ENCODE measurements at regions not wholly inside any gene's neighbourhood (a gene's known extent, or its start where the extent isn't known, plus 50 kb on each side); places are given as distances from the start of the nearest gene placed in this dataset.
"Not testable (repeated sequence)": the region's sequence is repeated elsewhere in the genome, so short reads cannot be mapped to it uniquely, and the experiment has no call there.

DNA sequence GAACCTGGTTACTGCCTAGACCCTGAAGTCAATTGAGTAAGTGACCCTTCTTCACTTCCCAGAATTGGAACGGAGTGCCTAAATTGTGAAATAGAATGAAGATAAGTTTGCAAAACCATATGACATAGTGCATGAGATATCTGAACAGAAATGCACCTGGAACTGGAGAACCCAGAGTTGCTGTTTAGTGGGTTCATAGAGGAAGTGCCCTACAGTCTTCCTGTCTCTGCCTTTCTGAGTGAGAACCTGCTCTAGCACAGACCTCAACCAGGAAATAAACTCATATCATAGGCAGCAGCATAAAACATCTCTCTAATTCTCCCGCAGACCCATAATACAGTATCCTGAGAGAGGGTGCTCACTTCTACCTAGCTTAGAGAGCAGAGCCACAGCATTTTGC lies 82.9 kb downstream of the EOMES start:
- no peak for DNase-seq (ENCODE audit: extremely low read depth, insufficient read length)
- Histone ChIP-seq H3K27me3 (replicated peaks; ENCODE audit: control insufficient read depth, insufficient read depth, low read length) (no peaks in the 10 kb centered on the region), H3K4me3 (replicated peaks; ENCODE audit: low read depth, low read length) (no peak overlapping the region), H3K36me3 (ENCODE audit: control insufficient read depth, insufficient read depth, low read length) (no peaks in the 10 kb centered on the region)
- TF ChIP-seq, protein P1, sequence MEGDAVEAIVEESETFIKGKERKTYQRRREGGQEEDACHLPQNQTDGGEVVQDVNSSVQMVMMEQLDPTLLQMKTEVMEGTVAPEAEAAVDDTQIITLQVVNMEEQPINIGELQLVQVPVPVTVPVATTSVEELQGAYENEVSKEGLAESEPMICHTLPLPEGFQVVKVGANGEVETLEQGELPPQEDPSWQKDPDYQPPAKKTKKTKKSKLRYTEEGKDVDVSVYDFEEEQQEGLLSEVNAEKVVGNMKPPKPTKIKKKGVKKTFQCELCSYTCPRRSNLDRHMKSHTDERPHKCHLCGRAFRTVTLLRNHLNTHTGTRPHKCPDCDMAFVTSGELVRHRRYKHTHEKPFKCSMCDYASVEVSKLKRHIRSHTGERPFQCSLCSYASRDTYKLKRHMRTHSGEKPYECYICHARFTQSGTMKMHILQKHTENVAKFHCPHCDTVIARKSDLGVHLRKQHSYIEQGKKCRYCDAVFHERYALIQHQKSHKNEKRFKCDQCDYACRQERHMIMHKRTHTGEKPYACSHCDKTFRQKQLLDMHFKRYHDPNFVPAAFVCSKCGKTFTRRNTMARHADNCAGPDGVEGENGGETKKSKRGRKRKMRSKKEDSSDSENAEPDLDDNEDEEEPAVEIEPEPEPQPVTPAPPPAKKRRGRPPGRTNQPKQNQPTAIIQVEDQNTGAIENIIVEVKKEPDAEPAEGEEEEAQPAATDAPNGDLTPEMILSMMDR (IDR thresholded peaks at IDR 0.05; ENCODE audit: insufficient read depth, low read length, poor library complexity, severe bottlenecking), result no peak

DNA sequence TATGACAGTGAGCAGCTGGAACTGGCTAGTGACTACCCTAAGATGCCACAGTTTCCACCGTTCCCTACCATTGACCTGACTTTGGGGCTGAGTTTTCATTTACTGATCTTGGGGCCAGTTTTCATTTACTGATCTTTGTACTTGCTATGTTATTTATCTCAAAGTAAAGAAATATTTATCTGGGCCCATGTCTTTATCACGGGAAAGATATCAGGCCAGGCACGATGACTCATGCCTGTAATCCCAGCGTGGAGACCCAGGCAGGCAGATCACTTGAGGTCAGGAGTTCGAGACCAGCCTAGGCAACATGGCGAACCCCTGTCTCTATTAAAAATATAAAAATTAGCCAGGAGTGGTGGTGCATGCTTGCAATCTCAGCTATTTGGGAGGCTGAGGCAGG lies 83.5 kb downstream of the EOMES start:
- Histone ChIP-seq H3K4me3 (replicated peaks; ENCODE audit: low read depth, low read length) (no peak overlapping the region), H3K36me3 (ENCODE audit: control insufficient read depth, insufficient read depth, low read length) (no peaks in the 10 kb centered on the region), H3K27me3 (replicated peaks; ENCODE audit: control insufficient read depth, insufficient read depth, low read length) (no peaks in the 10 kb centered on the region)
- TF ChIP-seq, protein P1 (IDR thresholded peaks at IDR 0.05; ENCODE audit: insufficient read depth, low read length, poor library complexity, severe bottlenecking), result no peak
- DNase-seq (ENCODE audit: extremely low read depth, insufficient read length), result no peak

DNA sequence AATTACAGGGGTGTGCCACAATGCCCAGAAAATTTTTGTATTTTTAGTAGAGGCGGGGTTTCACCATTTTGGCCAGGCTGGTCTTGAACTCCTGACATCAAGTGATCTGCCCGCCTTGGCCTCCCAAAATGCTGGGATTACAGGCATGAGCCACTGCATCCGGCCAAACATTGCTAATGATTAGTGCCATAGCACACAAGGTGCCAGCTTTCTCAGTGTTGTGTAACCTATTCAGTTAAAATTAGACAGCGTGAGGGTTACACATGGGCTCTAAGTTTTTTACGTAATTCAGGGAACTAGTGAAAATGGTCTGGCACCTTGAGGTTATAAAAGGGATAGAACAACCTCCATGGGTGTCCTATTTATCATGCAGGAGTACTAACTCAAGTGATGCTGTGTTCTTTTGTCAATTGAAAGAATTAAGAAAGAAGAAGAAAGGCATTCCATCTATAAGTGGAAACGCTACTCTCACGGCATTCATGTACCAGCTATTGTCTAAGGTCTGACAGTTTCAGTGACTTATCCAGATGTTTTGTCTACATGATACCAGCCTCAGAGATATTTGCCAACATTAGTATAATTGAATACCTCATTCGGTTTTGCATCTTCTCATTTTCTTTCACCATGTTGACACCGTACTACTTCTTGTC lies 84.7 kb downstream of the EOMES start:
- H3K4me3 ChIP-seq (replicated peaks; ENCODE audit: low read depth, low read length), result no peak overlapping the region
- DNase-seq (ENCODE audit: extremely low read depth, insufficient read length), result no peak

DNA sequence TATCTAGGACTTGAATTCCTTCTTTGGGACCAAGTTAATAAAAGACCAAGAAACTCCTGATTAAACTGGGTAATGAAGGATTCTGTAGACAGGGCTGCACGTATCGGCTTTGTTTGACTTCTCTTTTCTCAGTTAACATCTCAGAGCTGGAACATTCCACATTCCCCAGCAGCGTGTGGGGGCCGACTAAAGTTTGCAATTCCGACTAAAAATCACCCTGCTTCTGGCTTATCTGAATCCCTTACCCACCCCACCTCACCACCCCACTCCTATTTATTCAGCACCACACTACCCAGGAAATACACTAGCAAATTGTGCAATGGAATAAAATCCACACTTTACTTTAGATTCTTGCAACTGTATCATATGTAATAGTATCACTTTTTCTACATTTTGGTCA lies 87.1 kb downstream of the EOMES start:
- H3K4me3 ChIP-seq (replicated peaks; ENCODE audit: low read depth, low read length), result not testable (repeated sequence)

More for the DNA sequence above, 84.7 kb downstream of the EOMES start:
- Histone ChIP-seq H3K36me3 (ENCODE audit: control insufficient read depth, insufficient read depth, low read length) (no peaks in the 10 kb centered on the region), H3K27me3 (replicated peaks; ENCODE audit: control insufficient read depth, insufficient read depth, low read length) (no peaks in the 10 kb centered on the region)
- TF ChIP-seq, protein P1 (IDR thresholded peaks at IDR 0.05; ENCODE audit: insufficient read depth, low read length, poor library complexity, severe bottlenecking), result no peak

DNA sequence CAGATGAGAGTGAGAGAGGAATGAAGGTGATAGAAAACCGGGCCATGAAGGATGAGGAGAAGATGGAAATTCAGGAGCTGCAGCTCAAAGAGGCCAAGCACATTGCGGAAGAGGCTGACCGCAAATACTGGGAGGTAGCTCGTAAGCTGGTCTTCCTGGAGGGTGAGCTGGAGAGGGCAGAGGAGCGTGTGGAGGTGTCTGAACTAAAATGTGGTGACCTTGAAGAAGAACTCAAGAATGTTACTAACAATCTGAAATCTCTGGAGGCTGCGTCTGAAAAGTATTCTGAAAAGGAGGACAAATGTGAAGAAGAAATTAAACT lies 88.9 kb downstream of the EOMES start:
- no peaks in the 10 kb centered on the region for H3K27me3 ChIP-seq (replicated peaks; ENCODE audit: control insufficient read depth, insufficient read depth, low read length)
- DNase-seq (ENCODE audit: extremely low read depth, insufficient read length), result no peak
- TF ChIP-seq, protein P1 (IDR thresholded peaks at IDR 0.05; ENCODE audit: insufficient read depth, low read length, poor library complexity, severe bottlenecking), result no peak
- H3K4me3 ChIP-seq (replicated peaks; ENCODE audit: low read depth, low read length), result peak overlapping the region; percentile 16
- no peaks in the 10 kb centered on the region for H3K36me3 ChIP-seq (ENCODE audit: control insufficient read depth, insufficient read depth, low read length)

More for the DNA sequence above, 87.1 kb downstream of the EOMES start:
- not testable (repeated sequence) for DNase-seq (ENCODE audit: extremely low read depth, insufficient read length); H3K27me3 ChIP-seq (replicated peaks; ENCODE audit: control insufficient read depth, insufficient read depth, low read length); H3K36me3 ChIP-seq (ENCODE audit: control insufficient read depth, insufficient read depth, low read length)

DNA sequence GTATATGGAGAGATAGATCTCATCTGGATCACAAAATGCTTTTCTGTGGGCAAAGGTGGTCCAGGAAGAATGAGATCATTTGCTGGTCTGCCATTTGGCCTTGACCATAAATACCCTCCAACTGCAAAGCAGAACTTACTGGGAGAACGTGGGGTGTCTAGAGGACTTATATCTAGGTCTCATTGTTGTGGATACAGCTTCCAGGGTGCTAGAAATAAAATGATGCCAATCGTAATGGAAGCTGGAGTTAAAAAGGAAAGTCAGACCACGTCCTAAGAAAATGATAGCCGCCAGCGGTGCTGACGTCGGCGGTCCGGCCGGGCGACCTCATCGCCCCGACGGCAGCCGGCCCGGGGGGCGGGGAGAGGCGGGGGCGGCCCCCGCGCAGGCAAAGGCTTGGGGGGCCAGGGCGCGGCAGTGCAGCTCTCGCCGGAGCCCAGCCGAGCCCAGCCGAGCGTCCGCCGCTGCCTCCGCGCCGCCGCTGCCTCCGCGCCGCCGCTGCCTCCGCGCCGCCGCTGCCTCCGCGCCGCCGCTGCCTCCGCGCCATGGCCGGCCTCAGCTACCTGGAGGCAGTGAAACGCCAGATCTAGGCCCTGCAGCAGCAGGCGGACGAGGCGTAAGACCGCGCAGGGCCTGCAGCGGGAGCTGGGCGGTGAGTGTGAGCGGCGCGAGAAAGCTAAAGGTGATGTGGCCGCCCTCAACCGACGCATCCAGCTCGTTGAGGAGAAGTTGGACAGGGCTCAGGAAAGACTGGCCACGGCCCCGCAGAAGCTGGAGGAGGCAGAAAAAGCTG lies 89.5 kb downstream of the EOMES start:
- peak; percentile 51 for DNase-seq (ENCODE audit: extremely low read depth, insufficient read length)
- TF ChIP-seq, protein P1 (IDR thresholded peaks at IDR 0.05; ENCODE audit: insufficient read depth, low read length, poor library complexity, severe bottlenecking), result no peak
- H3K4me3 ChIP-seq (replicated peaks; ENCODE audit: low read depth, low read length), result peak overlapping the region; percentile 16

More for the DNA sequence above, 89.5 kb downstream of the EOMES start:
- H3K27me3 ChIP-seq (replicated peaks; ENCODE audit: control insufficient read depth, insufficient read depth, low read length), result no peaks in the 10 kb centered on the region
- no peaks in the 10 kb centered on the region for H3K36me3 ChIP-seq (ENCODE audit: control insufficient read depth, insufficient read depth, low read length)
